IMR-90 (cell line): ENCODE measurements at regions not wholly inside any gene's neighbourhood (a gene's known extent, or its start where the extent isn't known, plus 50 kb on each side); places are given as distances from the start of the nearest gene placed in this dataset.

Experiments
- ATAC-seq: fragments of 200-7000 bp; cut with Tn5 transposase; 2 replicates; pipeline ENCODE4 v1.9.1; 2020; ENCODE audit warnings: low read depth, mild to moderate bottlenecking, moderate library complexity
- BruUV-seq: library from RNA; stranded (reverse); fragments of 400-500 nt; replicated peaks from 2 replicates; lab custom pipeline; 2021; lab: Mats Ljungman, UMichigan
- CTCF ChIA-PET: fragments of 300-600 bp; formaldehyde crosslinking; extraction: SDS; loops from one replicate; lab custom pipeline; 2021; ENCODE audit warnings: antibody characterized with exemption; lab: Yijun Ruan, JAX
- POLR2A ChIA-PET: fragments of 300-600 bp; sonication (Branson Sonifier 250); formaldehyde crosslinking; loops from one replicate; lab custom pipeline; 2022; ENCODE audit warnings: antibody characterized with exemption; ENCODE audit not compliant: unreplicated experiment; lab: Charles Lee
- DNase-seq: peaks from one replicate; pipeline ENCODE4 v3.0.0; 2013
- H2AFZ ChIP-seq: replicated peaks from 2 replicates; pipeline ENCODE3; 2013; ENCODE audit warnings: low read length, mild to moderate bottlenecking; ENCODE audit not compliant: poor library complexity
- H2AK5ac ChIP-seq: 2 replicates; pipeline ENCODE4 v1.6.1; 2013; ENCODE audit warnings: low read depth, low read length, inconsistent platforms
- H2AK9ac ChIP-seq: replicated peaks from 2 replicates; pipeline ENCODE3; 2013; ENCODE audit warnings: mild to moderate bottlenecking, low read depth, low read length, moderate library complexity; ENCODE audit not compliant: poor library complexity
- H2BK120ac ChIP-seq: 2 replicates; pipeline ENCODE4 v1.6.1; 2013; ENCODE audit warnings: low read depth, low read length, inconsistent platforms
- H2BK15ac ChIP-seq: 3 replicates; pipeline ENCODE4 v1.6.1; 2013; ENCODE audit warnings: low read depth, low read length, inconsistent platforms
- H2BK20ac ChIP-seq: 2 replicates; pipeline ENCODE4 v1.6.1; 2013; ENCODE audit warnings: low read depth, mild to moderate bottlenecking, inconsistent platforms, low read length, moderate library complexity
- H2BK5ac ChIP-seq: 2 replicates; pipeline ENCODE4 v1.6.1; 2013; ENCODE audit warnings: mild to moderate bottlenecking, low read depth, low read length, inconsistent platforms; ENCODE audit not compliant: poor library complexity, severe bottlenecking
- H3K14ac ChIP-seq: replicated peaks from 2 replicates; pipeline ENCODE4 v1.6.1; 2013; ENCODE audit warnings: low read depth, low read length, inconsistent platforms
- H3K18ac ChIP-seq: 2 replicates; pipeline ENCODE4 v1.6.1; 2013; ENCODE audit warnings: low read depth, low read length, control low read depth
- H3K23ac ChIP-seq: 2 replicates; pipeline ENCODE4 v1.6.1; 2013; ENCODE audit warnings: low read depth, low read length, inconsistent platforms
- H3K27ac ChIP-seq: 2 replicates; pipeline ENCODE4 v1.5.1; 2013; ENCODE audit warnings: mild to moderate bottlenecking, control low read depth, low read length; ENCODE audit not compliant: insufficient read depth
- H3K27me3 ChIP-seq: 2 replicates; pipeline ENCODE4 v1.6.1; 2013; ENCODE audit warnings: low read length; ENCODE audit not compliant: control insufficient read depth, insufficient read depth
- H3K36me3 ChIP-seq: 2 replicates; pipeline ENCODE4 v1.6.1; 2013; ENCODE audit warnings: low read length, mixed read lengths; ENCODE audit not compliant: control insufficient read depth, insufficient read depth
- H3K4ac ChIP-seq: 2 replicates; pipeline ENCODE4 v1.6.1; 2013; ENCODE audit warnings: low read depth, low read length, inconsistent platforms
- H3K4me1 ChIP-seq: 2 replicates; pipeline ENCODE4 v1.6.1; 2013; ENCODE audit warnings: low read length, mixed read lengths; ENCODE audit not compliant: control insufficient read depth, insufficient read depth
- H3K4me2 ChIP-seq: 2 replicates; pipeline ENCODE4 v1.6.1; 2013; ENCODE audit warnings: low read depth, mild to moderate bottlenecking, control low read depth, low read length, moderate library complexity
- H3K4me3 ChIP-seq: 2 replicates; pipeline ENCODE4 v1.5.1; 2013; ENCODE audit warnings: low read depth, mild to moderate bottlenecking, control low read depth, low read length, moderate library complexity; ENCODE audit not compliant: insufficient read depth
- H3K56ac ChIP-seq: 2 replicates; pipeline ENCODE4 v1.6.1; 2013; ENCODE audit warnings: low read length, inconsistent platforms; ENCODE audit not compliant: insufficient read depth; ENCODE audit errors: extremely low read depth
- H3K79me1 ChIP-seq, 2 experiments: 2 replicates each; pipeline ENCODE4 v1.6.1; 2013; ENCODE audit warnings: low read length in 2 of 2, inconsistent platforms in 1 of 2, low read depth in 1 of 2
- H3K9ac ChIP-seq: 2 replicates; pipeline ENCODE4 v1.6.1; 2013; ENCODE audit warnings: low read depth, low read length, control low read depth
- H3K9me1 ChIP-seq: 2 replicates; pipeline ENCODE4 v1.6.1; 2013; ENCODE audit warnings: low read length, inconsistent platforms; ENCODE audit not compliant: insufficient read depth
- H3K9me3 ChIP-seq: 2 replicates; pipeline ENCODE4 v1.6.1; 2013; ENCODE audit warnings: low read length; ENCODE audit not compliant: control insufficient read depth, insufficient read depth
- H4K20me1 ChIP-seq: 2 replicates; pipeline ENCODE4 v1.6.1; 2013; ENCODE audit warnings: low read length, inconsistent platforms; ENCODE audit not compliant: insufficient read depth
- H4K5ac ChIP-seq: 2 replicates; pipeline ENCODE4 v1.6.1; 2013; ENCODE audit warnings: mild to moderate bottlenecking, low read depth, low read length, control low read depth
- H4K8ac ChIP-seq, 2 experiments: 2 replicates each; pipeline ENCODE4 v1.6.1; 2013; ENCODE audit warnings: low read depth in 2 of 2, low read length in 2 of 2, control low read depth in 1 of 2, inconsistent platforms in 1 of 2
- H4K91ac ChIP-seq: 2 replicates; pipeline ENCODE4 v1.6.1; 2013; ENCODE audit warnings: low read depth, low read length, inconsistent platforms; ENCODE audit not compliant: insufficient read depth
- BHLHE40 ChIP-seq: fragments of 150-350 bp; IDR thresholded peaks from 2 replicates; pipeline ENCODE4 v1.6.1; 2016; ENCODE audit warnings: mild to moderate bottlenecking, low read depth, low read length
- CEBPB ChIP-seq: IDR thresholded peaks from 2 replicates; pipeline ENCODE4 v1.6.1; 2012; ENCODE audit warnings: low read depth, low read length, improper control_type of control experiment
- CHD1 ChIP-seq: IDR thresholded peaks from 2 replicates; pipeline ENCODE4 v1.6.1; 2012; ENCODE audit warnings: low read depth, low read length, improper control_type of control experiment
- CTCF ChIP-seq: conservative IDR thresholded peaks from 2 replicates; pipeline ENCODE4 v1.5.1; 2012; ENCODE audit warnings: mild to moderate bottlenecking, low read depth, low read length, improper control_type of control experiment
- ELK1 ChIP-seq: fragments of 150-350 bp; IDR thresholded peaks from 2 replicates; pipeline ENCODE4 v1.6.1; 2016; ENCODE audit warnings: low read depth, mild to moderate bottlenecking, low read length, moderate library complexity, borderline replicate concordance
- FOS ChIP-seq: fragments of 150-350 bp; IDR thresholded peaks from 2 replicates; pipeline ENCODE4 v1.6.1; 2016; ENCODE audit warnings: low read depth, low read length
- MAFK ChIP-seq: IDR thresholded peaks from 2 replicates; pipeline ENCODE4 v1.6.1; 2012; ENCODE audit warnings: low read depth, low read length, improper control_type of control experiment
- MAZ ChIP-seq: IDR thresholded peaks from 2 replicates; pipeline ENCODE4 v1.6.1; 2012; ENCODE audit warnings: low read depth, mild to moderate bottlenecking, low read length, improper control_type of control experiment, moderate library complexity, borderline replicate concordance
- MXI1 ChIP-seq: IDR thresholded peaks from 2 replicates; pipeline ENCODE4 v1.6.1; 2012; ENCODE audit warnings: low read depth, mild to moderate bottlenecking, low read length, moderate library complexity, borderline replicate concordance
- NFE2L2 ChIP-seq: fragments of 150-350 bp; IDR thresholded peaks from 2 replicates; pipeline ENCODE4 v1.6.1; 2016; ENCODE audit warnings: low read depth, mild to moderate bottlenecking, low read length
- POLR2A ChIP-seq: IDR thresholded peaks from 2 replicates; pipeline ENCODE4 v1.6.1; 2012; ENCODE audit warnings: mild to moderate bottlenecking, low read depth, low read length
- RAD21 ChIP-seq: IDR thresholded peaks from 2 replicates; pipeline ENCODE4 v1.6.1; 2012; ENCODE audit warnings: low read length, improper control_type of control experiment
- RCOR1 ChIP-seq: IDR thresholded peaks from 2 replicates; pipeline ENCODE4 v1.6.1; 2012; ENCODE audit warnings: mild to moderate bottlenecking, low read length, improper control_type of control experiment; ENCODE audit not compliant: insufficient replicate concordance
- SMC3 ChIP-seq: fragments of 150-350 bp; IDR thresholded peaks from 2 replicates; pipeline ENCODE4 v1.6.1; 2016; ENCODE audit warnings: low read depth, mild to moderate bottlenecking, antibody characterized with exemption, low read length, moderate library complexity
- dilution Hi-C: fragments of 300-500 bp; cut with HindIII; formaldehyde crosslinking; loops from one replicate; pipeline ENCODE4 v1.14.3; 2018; ENCODE audit warnings: low sequenced_read_pairs; ENCODE audit not compliant: unreplicated experiment
- in situ Hi-C: fragments of 300-500 bp; cut with MboI; formaldehyde crosslinking; loops from 3 replicates; pipeline ENCODE4 v1.14.3; 2019; ENCODE audit warnings: low sequenced_read_pairs, inconsistent platforms, mixed read lengths
- intact Hi-C: fragments of 100-400 bp; cut with micrococcal nuclease; formaldehyde crosslinking; loops from 2 replicates; pipeline ENCODE4 v1.10.0; 2022

- H2BK15ac ChIP-seq, result no peak overlapping the region
- H2AK5ac ChIP-seq, result no peak overlapping the region
- no peak overlapping the region for H3K4me2 ChIP-seq
- no peak for ATAC-seq
- no peak overlapping the region for H4K5ac ChIP-seq
- CTCF ChIA-PET, result no interaction called here
- H3K9me1 ChIP-seq, result no peaks in the 10 kb centered on the region
- H4K91ac ChIP-seq, result no peak overlapping the region
- H3K56ac ChIP-seq, result no peak overlapping the region
- intact Hi-C loops, result no loop called here
- H2AFZ ChIP-seq, result no peak overlapping the region
- no peaks in the 10 kb centered on the region for H3K79me1 ChIP-seq
- no peak overlapping the region for H4K8ac ChIP-seq
- TF ChIP-seq MXI1, result no peak
- no peak for TF ChIP-seq CTCF
- TF ChIP-seq RCOR1, result no peak
- TF ChIP-seq MAZ, result no peak
- no peak for TF ChIP-seq MAFK
- no peak for TF ChIP-seq NFE2L2
- no peak for TF ChIP-seq ELK1
- TF ChIP-seq BHLHE40, result no peak
- TF ChIP-seq SMC3, result no peak
- TF ChIP-seq CHD1, result no peak
- no peak for TF ChIP-seq CEBPB
- no peak for TF ChIP-seq RAD21
- no peak for TF ChIP-seq POLR2A
- no peak for TF ChIP-seq FOS
- H3K18ac ChIP-seq, result no peak overlapping the region
- H3K27me3 ChIP-seq, result peaks cover 39% of the 10 kb centered on the region
- H3K9me3 ChIP-seq, result no peaks in the 10 kb centered on the region
- H3K4ac ChIP-seq, result no peak overlapping the region
- H3K23ac ChIP-seq, result no peak overlapping the region
- no peak overlapping the region for H2BK20ac ChIP-seq
- no peak overlapping the region for H3K4me3 ChIP-seq
- H3K36me3 ChIP-seq, result no peaks in the 10 kb centered on the region
- H3K4me1 ChIP-seq, result no peaks in the 10 kb centered on the region
- H4K20me1 ChIP-seq, result no peaks in the 10 kb centered on the region
- in situ Hi-C loops, result no loop called here
- H3K14ac ChIP-seq, result no peak overlapping the region
- H2AK9ac ChIP-seq, result no peak overlapping the region
- no peak overlapping the region for H3K9ac ChIP-seq
- H3K27ac ChIP-seq, result no peak overlapping the region
- H2BK5ac ChIP-seq, result no peak overlapping the region
- dilution Hi-C loops, result no loop called here
- DNase-seq, result no peak
- H2BK120ac ChIP-seq, result no peak overlapping the region
- POLR2A ChIA-PET, result no interaction called here
- no TSS peak for BruUV-seq
These were observed 123.9 kb downstream of the UNC5CL start for GRCh38 chr6:40915165-40915564.
